Esophagus squamous epithelium (tissue), 4 donors: ENCODE measurements at regions not wholly inside any gene's neighbourhood (a gene's known extent, or its start where the extent isn't known, plus 50 kb on each side); places are given as distances from the start of the nearest gene placed in this dataset.

ENCODE experiments used
- POLR2A ChIP-seq, 4 donors: fragments of 450-650 bp; IDR thresholded peaks; one replicate each; pipeline ENCODE4 v1.6.1; 2017; ENCODE audit warnings: antibody characterized with exemption in 4 of 4, mild to moderate bottlenecking in 4 of 4, moderate library complexity in 3 of 4
- TF ChIP-seq, protein P1 (sequence below), 6 experiments: fragments of 450-650 bp in 4 of 6; fragments of 200-600 bp in 2 of 6; sonication (generic) in 2 of 6; IDR thresholded peaks; one replicate each; pipeline ENCODE4 v1.5.1; 2016 to 2019; ENCODE audit warnings: antibody characterized with exemption in 6 of 6, mild to moderate bottlenecking in 4 of 6, moderate library complexity in 4 of 6

DNA sequence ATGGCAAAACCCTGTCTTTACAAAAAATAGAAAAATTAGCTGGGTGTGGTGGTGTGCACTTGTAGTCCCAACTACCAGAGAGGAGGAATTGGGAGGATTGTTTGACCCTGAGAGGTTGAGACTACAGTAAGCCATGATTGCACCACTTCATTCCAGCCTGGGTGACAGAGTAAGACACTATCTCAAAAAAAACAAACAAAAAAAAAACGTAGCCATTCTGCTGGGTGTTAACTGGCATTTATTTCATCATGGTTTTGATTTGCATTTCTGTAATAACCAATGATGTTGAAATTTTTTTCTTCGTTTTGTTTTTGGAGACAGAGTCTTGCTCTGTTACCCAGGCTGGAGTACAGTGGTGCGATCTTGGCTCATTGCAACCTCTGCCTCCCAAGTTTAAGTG is 63.3 kb downstream of the RPLP1 start:
- TF ChIP-seq, protein P1, sequence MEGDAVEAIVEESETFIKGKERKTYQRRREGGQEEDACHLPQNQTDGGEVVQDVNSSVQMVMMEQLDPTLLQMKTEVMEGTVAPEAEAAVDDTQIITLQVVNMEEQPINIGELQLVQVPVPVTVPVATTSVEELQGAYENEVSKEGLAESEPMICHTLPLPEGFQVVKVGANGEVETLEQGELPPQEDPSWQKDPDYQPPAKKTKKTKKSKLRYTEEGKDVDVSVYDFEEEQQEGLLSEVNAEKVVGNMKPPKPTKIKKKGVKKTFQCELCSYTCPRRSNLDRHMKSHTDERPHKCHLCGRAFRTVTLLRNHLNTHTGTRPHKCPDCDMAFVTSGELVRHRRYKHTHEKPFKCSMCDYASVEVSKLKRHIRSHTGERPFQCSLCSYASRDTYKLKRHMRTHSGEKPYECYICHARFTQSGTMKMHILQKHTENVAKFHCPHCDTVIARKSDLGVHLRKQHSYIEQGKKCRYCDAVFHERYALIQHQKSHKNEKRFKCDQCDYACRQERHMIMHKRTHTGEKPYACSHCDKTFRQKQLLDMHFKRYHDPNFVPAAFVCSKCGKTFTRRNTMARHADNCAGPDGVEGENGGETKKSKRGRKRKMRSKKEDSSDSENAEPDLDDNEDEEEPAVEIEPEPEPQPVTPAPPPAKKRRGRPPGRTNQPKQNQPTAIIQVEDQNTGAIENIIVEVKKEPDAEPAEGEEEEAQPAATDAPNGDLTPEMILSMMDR (IDR thresholded peaks at IDR 0.05) = no peak
- TF ChIP-seq POLR2A (IDR thresholded peaks at IDR 0.05) = no peak
